ENCODE measurements at regions not wholly inside any gene's neighbourhood (a gene's known extent, or its start where the extent isn't known, plus 50 kb on each side); places are given as distances from the start of the nearest gene placed in this dataset.
"Not testable (repeated sequence)": the region's sequence is repeated elsewhere in the genome, so short reads cannot be mapped to it uniquely, and the experiment has no call there.

- no peak for DNase-seq (ENCODE audit: low spot score)
These were observed 457.0 kb downstream of the SPATA31D1 start for GRCh38 chr9:82445556-82445955.

DNA sequence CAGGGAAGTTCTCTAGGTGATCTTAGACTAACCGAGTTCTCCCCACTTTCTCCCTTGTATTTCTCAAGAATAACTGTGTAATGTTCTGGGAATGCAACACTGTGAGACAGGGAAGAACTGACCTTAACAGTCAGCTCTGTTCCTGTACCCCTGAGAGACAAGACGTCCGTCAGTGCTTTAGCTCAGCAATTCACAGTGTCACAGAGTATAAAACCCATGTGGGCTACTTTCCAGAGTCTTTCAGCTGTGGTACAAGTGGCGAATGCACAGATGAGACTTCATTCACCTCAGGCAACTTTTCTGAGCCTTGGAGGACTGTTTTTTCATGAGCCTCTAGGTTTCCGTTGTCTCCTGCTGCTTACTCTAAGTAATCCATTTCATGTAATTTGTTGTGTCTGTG lies 458.8 kb downstream of the SPATA31D1 start:
- DNase-seq (ENCODE audit: low spot score), result no peak

DNA sequence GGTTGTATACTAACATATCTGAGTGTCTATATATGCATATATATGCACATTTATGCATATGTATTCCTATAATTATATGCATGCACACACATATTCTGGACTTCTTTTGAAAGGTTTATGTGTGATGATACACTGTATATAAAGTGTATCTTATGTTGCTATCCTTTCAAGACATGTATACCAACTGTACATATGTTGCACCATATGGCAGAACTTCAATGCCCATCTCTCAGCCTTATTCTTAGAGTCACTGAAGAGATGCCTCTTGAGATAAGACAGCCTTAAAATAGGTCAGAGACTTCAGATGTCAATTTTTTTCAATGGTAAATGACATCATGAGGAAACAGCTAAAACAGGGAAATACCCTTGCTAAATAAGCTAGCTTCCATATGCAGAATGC lies 461.4 kb downstream of the SPATA31D1 start:
- no peak for DNase-seq (ENCODE audit: low spot score)

DNA sequence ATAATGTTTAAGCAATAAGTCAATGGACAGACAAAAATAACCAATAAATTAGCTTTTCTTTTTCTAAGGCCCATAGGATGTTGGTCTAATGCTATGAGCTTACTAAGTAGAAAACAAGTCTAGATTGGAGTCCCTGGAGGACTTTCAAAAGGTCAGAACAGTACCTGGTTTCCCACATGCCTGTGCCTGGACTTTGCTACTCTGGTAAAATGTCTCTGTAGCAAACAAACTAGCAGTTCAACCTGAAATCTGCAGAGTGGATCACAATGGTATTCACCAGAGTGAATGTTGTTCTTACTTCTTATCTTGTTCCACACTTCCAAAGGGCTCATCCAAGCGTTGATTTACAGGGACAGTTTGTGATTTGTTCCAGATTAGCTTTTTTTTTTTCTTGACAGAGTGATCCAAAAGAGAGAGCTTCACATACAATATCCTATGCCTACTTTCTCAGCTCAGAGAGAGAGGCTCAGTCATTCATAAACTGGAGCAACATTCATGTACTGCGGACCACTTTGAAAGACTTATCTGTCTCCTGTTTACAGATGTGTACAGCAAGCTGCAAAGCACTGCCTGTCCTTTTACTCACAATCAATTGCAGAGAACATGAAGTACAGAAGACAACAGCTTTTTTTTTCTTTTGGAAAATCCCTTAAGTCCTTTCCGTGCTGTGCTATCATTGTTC lies 466.1 kb downstream of the SPATA31D1 start:
- DNase-seq (ENCODE audit: low spot score), result no peak

DNA sequence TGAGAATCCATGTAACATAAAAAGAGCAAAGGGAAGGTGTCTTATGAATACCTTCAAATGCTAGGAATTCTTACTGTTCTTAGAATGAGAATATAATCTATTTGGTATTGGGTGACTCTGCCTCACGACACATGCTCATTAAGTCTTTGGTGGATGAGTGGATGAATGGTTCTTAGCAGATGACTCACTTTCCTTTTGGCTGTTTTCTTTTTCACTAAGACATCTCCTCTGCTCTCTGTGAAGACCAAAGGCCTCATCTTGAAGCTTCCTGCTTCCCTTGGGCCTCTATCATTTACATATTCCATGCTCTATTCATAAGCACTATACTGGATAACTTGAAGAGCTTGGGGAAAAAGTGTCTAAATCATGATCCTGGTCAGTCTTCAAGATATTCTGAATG lies 468.1 kb downstream of the SPATA31D1 start:
- DNase-seq (ENCODE audit: low spot score), result no peak

DNA sequence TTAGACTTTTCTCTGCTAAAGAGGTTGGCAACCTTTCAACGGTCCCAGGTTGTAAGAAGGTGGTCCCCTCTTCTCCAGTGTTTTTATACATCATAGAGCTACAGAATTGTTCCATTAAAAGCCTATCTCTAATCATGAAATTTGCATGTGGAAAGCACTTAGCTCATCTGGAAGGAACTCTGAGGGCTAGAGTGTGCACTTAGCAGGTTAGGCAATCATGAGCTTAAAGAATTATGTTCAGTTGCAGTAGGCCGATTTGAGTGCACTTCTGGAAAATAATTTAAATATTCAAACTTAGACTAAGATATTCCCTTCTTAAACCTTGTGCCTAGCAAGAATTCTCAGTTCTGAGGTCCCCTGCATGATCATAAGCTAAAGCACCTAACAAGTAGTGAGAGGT lies 468.7 kb downstream of the SPATA31D1 start:
- DNase-seq (ENCODE audit: low spot score), result no peak

DNA sequence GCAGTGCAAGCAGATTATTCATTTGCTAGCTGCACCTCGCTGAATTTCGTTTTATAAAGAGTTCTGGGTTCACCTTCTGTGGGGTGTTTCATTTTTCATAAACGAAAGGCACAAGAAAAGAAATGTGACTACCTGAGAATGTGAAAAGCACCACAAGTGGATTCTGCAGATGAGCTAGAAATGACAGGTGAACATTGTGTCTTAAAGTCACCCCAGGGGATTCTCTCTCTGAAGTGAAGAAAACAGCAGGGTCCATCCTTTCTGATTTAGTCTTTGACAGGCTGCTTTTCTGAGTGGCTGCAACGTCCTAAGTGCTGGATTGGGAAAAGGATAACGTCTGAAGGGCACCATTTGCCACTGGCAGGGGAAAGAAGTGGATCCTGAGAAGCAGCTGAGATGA lies 469.3 kb downstream of the SPATA31D1 start:
- no peak for DNase-seq (ENCODE audit: low spot score)

- no peak for DNase-seq (ENCODE audit: low spot score)
These were observed 469.7 kb downstream of the SPATA31D1 start for GRCh38 chr9:82458296-82458695.

DNA sequence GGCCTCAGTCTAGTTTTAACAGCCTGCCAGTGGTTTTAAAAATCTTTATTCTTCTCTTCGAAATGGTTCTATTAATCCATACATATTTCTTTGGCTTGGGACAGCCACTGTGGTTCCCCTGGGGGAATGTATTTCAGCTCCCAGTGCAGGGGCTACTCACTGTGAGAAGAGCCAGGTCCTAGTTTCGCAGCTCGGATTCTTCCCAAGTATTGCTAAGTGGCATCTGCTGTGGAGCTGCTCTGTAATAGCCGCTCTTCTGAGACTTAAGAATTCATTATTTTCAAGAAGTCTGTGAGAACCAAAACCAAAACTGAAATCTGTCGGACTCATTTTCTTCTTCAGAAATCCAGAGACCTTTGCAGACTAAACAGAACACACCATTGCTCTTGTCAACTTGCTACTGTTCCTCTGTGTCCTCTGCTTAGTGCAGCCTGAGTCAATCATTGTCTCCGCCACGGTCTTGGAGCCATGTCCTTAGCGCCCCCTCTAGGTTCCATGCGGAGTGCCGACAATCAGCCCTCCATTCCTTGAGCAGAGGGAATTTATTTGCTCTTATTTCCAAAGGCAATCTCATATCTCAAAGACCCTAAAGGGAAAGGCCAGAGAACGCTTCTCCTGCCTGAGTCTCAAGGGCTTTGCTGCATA lies 478.2 kb downstream of the SPATA31D1 start:
- no peak for DNase-seq (ENCODE audit: low spot score)

- DNase-seq (ENCODE audit: low spot score), result no peak
These were observed 478.9 kb downstream of the SPATA31D1 start for GRCh38 chr9:82467436-82467835.

- DNase-seq (ENCODE audit: low spot score), result no peak
These were observed 485.7 kb downstream of the SPATA31D1 start for GRCh38 chr9:82474235-82474634.

GRCh38 chr9:82475584-82476301 lies 487.2 kb downstream of the SPATA31D1 start:
- DNase-seq (ENCODE audit: low spot score), result no peak

- no peak for DNase-seq (ENCODE audit: low spot score)
These were observed 492.3 kb downstream of the SPATA31D1 start for GRCh38 chr9:82480921-82481320.

- no peak for DNase-seq (ENCODE audit: low spot score)
These were observed 499.4 kb downstream of the SPATA31D1 start for GRCh38 chr9:82487935-82488312.

DNA sequence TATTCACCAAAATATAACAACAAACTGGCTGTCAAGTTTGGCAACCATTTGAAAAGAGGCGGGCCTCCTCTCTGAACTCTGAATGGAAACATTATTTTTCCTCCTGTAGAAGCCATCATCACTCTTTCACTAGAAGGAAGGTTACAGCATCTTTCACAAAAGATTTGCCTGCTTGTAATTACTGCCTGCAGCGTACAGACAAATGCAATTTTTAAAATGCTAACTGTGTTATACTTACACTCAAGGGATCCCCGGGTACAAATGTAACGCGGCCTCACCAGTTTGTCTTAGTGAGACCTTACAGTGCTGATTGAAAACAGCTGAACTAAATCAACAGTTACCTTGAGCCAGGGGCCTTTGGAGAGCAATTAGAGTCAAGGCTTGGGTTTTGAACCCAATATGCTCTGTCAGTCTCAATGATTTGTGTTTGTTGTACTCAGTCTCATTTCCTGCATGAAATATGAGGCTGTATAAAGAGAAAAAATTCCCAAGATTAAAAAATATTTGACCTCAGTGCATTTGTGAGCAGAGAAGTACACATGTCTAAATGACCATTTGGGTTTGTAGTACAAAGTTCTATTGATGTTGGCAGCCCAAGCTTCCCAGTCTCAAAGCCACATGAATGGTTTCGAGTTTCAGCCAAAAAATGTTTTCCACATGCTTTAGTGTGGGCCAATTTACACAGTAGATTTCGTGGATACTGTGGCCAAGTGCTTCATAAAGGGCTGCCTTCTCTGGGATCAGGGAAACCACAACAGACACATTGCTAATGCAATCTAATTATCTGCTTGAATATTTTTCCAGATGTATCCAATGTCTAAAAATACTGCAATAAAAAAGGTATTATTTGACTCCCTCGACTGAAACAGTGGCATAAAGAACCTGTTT lies 500.0 kb downstream of the SPATA31D1 start:
- no peak for DNase-seq (ENCODE audit: low spot score)

DNA sequence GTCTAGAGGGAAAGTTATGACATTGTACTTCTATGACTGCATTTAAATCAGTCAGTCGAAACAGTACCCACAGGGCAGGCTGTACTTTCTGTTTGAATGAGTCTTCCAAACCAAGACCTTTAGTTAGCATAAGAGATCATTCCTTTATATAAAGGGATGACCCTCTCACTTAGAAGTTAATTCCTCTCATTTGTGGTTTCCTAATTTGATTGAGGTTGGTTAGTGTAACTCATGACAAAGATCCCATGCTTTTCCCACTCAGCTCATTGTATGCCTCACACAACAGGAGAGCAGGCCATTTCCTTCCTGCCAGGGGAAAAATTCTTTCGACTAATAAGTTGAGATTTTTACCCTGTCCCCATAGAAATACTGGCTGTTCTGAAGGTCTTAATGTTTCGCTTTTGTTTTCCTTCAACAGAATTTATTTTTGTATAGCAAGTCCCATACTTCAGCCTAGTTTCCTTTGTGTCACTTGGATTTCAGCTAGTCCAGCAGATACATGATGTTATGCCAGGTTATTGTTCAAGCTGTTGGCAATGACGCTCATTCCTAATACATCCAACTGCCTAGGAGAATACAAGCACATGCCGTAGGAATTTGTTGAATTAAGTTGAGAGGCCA lies 500.7 kb downstream of the SPATA31D1 start:
- no peak for DNase-seq (ENCODE audit: low spot score)

DNA sequence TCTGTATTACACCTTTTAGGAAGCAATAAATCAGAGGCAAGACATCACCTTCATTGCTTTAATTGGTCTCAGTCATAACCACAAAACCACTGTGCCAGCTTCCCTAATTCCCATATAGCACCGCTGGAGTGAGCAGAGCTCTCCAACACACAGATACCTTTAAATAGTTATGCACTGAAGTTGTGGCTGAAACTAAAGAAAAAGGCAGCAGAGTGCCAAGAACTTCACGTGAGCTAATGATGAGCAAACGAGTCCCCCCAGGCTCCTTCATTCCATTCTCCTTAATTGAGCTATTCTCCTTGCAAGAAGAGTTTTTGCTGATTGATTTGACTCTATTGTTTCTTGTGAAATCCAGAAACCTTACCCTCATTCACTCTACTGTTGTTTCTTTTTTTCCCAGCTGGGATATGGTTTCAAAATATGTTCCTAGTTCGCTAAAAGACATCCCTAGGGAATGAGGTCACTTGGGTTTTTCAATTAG lies 501.5 kb downstream of the SPATA31D1 start:
- no peak for DNase-seq (ENCODE audit: low spot score)

- DNase-seq (ENCODE audit: low spot score), result not testable (repeated sequence)
These were observed 502.2 kb downstream of the SPATA31D1 start for GRCh38 chr9:82490821-82491220.

GRCh38 chr9:82491604-82492003 lies 503.0 kb downstream of the SPATA31D1 start:
- DNase-seq (ENCODE audit: low spot score), result no peak

- no peak for DNase-seq (ENCODE audit: low spot score)
These were observed 503.7 kb downstream of the SPATA31D1 start for GRCh38 chr9:82492274-82492673.

- DNase-seq (ENCODE audit: low spot score), result no peak
These were observed 507.6 kb downstream of the SPATA31D1 start for GRCh38 chr9:82495884-82496777.

Measured in activated CD4-positive, alpha-beta T cell treated with anti-CD3 and anti-CD28 coated beads, Interleukin-2, Interleukin-4, amounts not matched to agents 100 ng/mL and 50 ng/mL, durations not matched to agents 16 hours and 8 hours (primary cell).